ENCODE measurements at regions not wholly inside any gene's neighbourhood (a gene's known extent, or its start where the extent isn't known, plus 50 kb on each side); places are given as distances from the start of the nearest gene placed in this dataset.

- Mint-ChIP-seq H3K36me3 (no peaks in the 10 kb centered on the region), H3K4me1 (no peaks in the 10 kb centered on the region), H3K27me3 (peaks cover 12 to 23% of the 10 kb centered on the region in 2 donors), H3K9me3 (peaks cover 17 to 19% of the 10 kb centered on the region in 2 donors), H3K27ac (no peak overlapping the region), H3K4me3 (no peak overlapping the region)
- no peak for ATAC-seq (replicated peaks)
- DNase-seq = no peak
These were observed 79.6 kb downstream of the ZNF777 start for GRCh38 chr7:149381245-149381644.
